Activated CD8-positive, alpha-beta T cell treated with anti-CD3 and anti-CD28 coated beads, Interleukin-2, amount 10 ng/mL, durations not matched to agents 7 days and 5 days (primary cell): ENCODE measurements at regions not wholly inside any gene's neighbourhood (a gene's known extent, or its start where the extent isn't known, plus 50 kb on each side); places are given as distances from the start of the nearest gene placed in this dataset.

Experiments
- ATAC-seq: fragments of 150-1000 bp; cut with Tn5 transposase; one replicate; pipeline ENCODE4 v1.10.0; 2021; ENCODE audit warnings: moderate library complexity
- CTCF ChIA-PET: fragments of 350-600 bp; sonication (Branson Sonifier 250); formaldehyde crosslinking; loops from one replicate; lab custom pipeline; 2021; ENCODE audit warnings: antibody characterized with exemption; lab: Charles Lee
- POLR2A ChIA-PET: fragments of 350-600 bp; sonication (Branson Sonifier 250); formaldehyde crosslinking; loops from one replicate; lab custom pipeline; 2021; ENCODE audit warnings: antibody characterized with exemption; lab: Charles Lee
- DNase-seq: peaks from one replicate; pipeline ENCODE4 v3.0.0-alpha.2; 2020
- H3K27ac Mint-ChIP-seq: one replicate; pipeline ENCODE4 v1.8.0; 2021; ENCODE audit warnings: mild to moderate bottlenecking, mixed read lengths
- H3K27me3 Mint-ChIP-seq: one replicate; pipeline ENCODE4 v1.8.0; 2021; ENCODE audit warnings: low read depth, mixed read lengths
- H3K36me3 Mint-ChIP-seq: one replicate; pipeline ENCODE4 v1.8.0; 2021; ENCODE audit warnings: low read depth, mixed read lengths
- H3K4me1 Mint-ChIP-seq: one replicate; pipeline ENCODE4 v1.8.0; 2021; ENCODE audit warnings: low read depth, mixed read lengths
- H3K4me3 Mint-ChIP-seq: one replicate; pipeline ENCODE4 v1.8.0; 2021; ENCODE audit warnings: mild to moderate bottlenecking, mixed read lengths
- H3K9me3 Mint-ChIP-seq: one replicate; pipeline ENCODE4 v1.8.0; 2022; ENCODE audit warnings: mixed read lengths; ENCODE audit not compliant: insufficient read depth

- DNase-seq (no peak), ATAC-seq (no peak)
- H3K36me3 Mint-ChIP-seq, result no peaks in the 10 kb centered on the region
- no peak overlapping the region for H3K4me3 Mint-ChIP-seq
- H3K27ac Mint-ChIP-seq, result no peak overlapping the region
- no peaks in the 10 kb centered on the region for H3K4me1 Mint-ChIP-seq
- H3K27me3 Mint-ChIP-seq, result peaks cover 12% of the 10 kb centered on the region
- ChIA-PET CTCF (no interaction called here), POLR2A (no interaction called here)
- H3K9me3 Mint-ChIP-seq, result no peaks in the 10 kb centered on the region
Observed at GRCh38 chr21:35410123-35410522, 361.0 kb upstream of the RUNX1 start.

DNA sequence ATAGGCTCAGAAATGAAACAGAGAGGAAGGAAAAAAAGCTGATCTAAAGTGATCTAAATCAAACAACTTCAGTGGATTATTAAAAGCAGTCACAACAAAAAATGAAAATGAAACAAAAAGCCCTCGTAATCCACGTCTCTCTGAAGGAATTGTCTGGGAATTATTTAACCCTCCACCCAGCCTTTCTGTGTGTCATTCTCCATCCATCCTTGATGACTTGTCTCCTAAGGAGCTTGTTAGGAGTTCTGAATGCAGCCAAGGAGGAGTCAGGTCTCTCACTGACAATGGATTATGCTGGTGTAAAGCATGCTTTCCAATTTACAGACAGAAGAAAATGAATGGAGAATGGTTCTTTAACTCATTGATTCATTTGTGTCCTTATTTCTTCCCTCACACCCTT, 359.3 kb upstream of the RUNX1 start:
- Mint-ChIP-seq H3K4me3 (no peak overlapping the region), H3K27ac (no peak overlapping the region)
- CTCF ChIA-PET, result no interaction called here

DNA sequence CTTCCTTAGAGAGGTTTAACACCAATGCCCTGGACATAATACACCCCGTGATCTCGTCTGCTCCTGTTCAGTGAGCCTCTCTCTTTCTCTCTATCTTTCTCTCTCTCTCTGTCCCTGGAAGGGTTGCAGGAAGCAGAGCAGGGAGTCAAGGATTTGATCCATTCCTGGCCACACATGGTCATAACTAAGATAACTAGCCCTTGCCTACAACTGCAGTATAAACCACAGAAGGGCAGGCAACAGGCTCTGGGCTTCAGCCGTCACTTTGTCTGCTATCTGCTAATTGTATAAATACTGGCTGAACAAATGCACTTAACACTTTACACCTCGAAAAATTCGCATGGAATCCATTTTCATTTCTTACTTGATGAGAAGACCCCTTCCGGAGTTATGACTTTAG, 357.5 kb upstream of the RUNX1 start:
- H3K4me3 Mint-ChIP-seq, result no peak overlapping the region
- peaks cover 4% of the 10 kb centered on the region for H3K27me3 Mint-ChIP-seq
- no peak overlapping the region for H3K27ac Mint-ChIP-seq
- no peaks in the 10 kb centered on the region for H3K4me1 Mint-ChIP-seq
- no peak for ATAC-seq
- no peak for DNase-seq
- POLR2A ChIA-PET, result no interaction called here
- CTCF ChIA-PET, result no interaction called here
- no peaks in the 10 kb centered on the region for H3K9me3 Mint-ChIP-seq
- H3K36me3 Mint-ChIP-seq, result no peaks in the 10 kb centered on the region

More for the DNA sequence above, 359.3 kb upstream of the RUNX1 start:
- Mint-ChIP-seq H3K27me3 (peaks cover 2% of the 10 kb centered on the region), H3K9me3 (no peaks in the 10 kb centered on the region), H3K36me3 (no peaks in the 10 kb centered on the region), H3K4me1 (no peaks in the 10 kb centered on the region)
- DNase-seq (no peak), ATAC-seq (no peak)
- POLR2A ChIA-PET, result no interaction called here

DNA sequence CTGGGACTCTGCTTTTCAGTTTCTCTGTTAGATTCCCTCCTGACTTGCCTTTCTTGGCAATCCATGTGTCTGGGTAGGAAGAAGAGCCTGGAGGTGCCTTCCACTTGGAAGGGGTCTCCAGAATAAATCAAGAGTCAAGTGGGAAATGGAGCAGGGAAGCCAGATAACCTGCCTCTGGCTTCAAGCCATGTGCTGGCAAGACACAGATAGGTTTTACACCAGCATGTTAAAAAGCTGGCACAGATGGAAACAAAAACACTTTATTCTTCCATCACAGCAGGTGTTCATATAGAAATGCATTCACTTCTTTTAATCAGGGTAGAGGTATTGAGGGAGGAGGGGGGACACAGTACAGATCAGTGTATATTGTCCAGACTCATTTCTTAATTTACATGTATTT, 356.9 kb upstream of the RUNX1 start:
- no peak overlapping the region for H3K27ac Mint-ChIP-seq
- peaks cover 7% of the 10 kb centered on the region for H3K27me3 Mint-ChIP-seq
- no peaks in the 10 kb centered on the region for H3K4me1 Mint-ChIP-seq
- no peaks in the 10 kb centered on the region for H3K36me3 Mint-ChIP-seq
- CTCF ChIA-PET, result interaction anchor here (0.8 kb wide), 1 partner anchor 661 kb away, joined by 3 read pairs; no protein-coding TSS in a partner anchor
- POLR2A ChIA-PET, result no interaction called here
- ATAC-seq (no peak), DNase-seq (no peak)
- H3K9me3 Mint-ChIP-seq, result no peaks in the 10 kb centered on the region
- H3K4me3 Mint-ChIP-seq, result no peak overlapping the region

- Mint-ChIP-seq H3K4me1 (peaks cover 4% of the 10 kb centered on the region), H3K27ac (no peak overlapping the region), H3K9me3 (no peaks in the 10 kb centered on the region), H3K27me3 (peaks cover 7% of the 10 kb centered on the region), H3K36me3 (no peaks in the 10 kb centered on the region), H3K4me3 (no peak overlapping the region)
- CTCF ChIA-PET, result no interaction called here
- POLR2A ChIA-PET, result no interaction called here
- no peak for DNase-seq
- no peak for ATAC-seq
Observed at GRCh38 chr21:35404247-35404646, 355.1 kb upstream of the RUNX1 start.

GRCh38 chr21:35402061-35402460, 353.0 kb upstream of the RUNX1 start:
- ATAC-seq (no peak), DNase-seq (no peak)
- no peaks in the 10 kb centered on the region for H3K9me3 Mint-ChIP-seq
- H3K27ac Mint-ChIP-seq, result no peak overlapping the region
- H3K4me3 Mint-ChIP-seq, result no peak overlapping the region
- ChIA-PET POLR2A (no interaction called here), CTCF (interaction anchor here (1.3 to 4.4 kb wide), 5 partner anchors 350 to 656 kb away, joined by 3 to 31 read pairs (median 23); no protein-coding TSS in a partner anchor)
- no peaks in the 10 kb centered on the region for H3K36me3 Mint-ChIP-seq
- H3K4me1 Mint-ChIP-seq, result peaks cover 4% of the 10 kb centered on the region
- H3K27me3 Mint-ChIP-seq, result peaks cover 9% of the 10 kb centered on the region

GRCh38 chr21:35401476-35401875, 352.4 kb upstream of the RUNX1 start:
- H3K27me3 Mint-ChIP-seq, result peaks cover 9% of the 10 kb centered on the region
- no peak overlapping the region for H3K27ac Mint-ChIP-seq

GRCh38 chr21:35400233-35400939, 351.3 kb upstream of the RUNX1 start:
- Mint-ChIP-seq H3K9me3 (no peaks in the 10 kb centered on the region), H3K4me3 (no peak overlapping the region), H3K27me3 (peaks cover 9% of the 10 kb centered on the region), H3K27ac (no peak overlapping the region), H3K4me1 (peaks cover 4% of the 10 kb centered on the region), H3K36me3 (no peaks in the 10 kb centered on the region)
- ATAC-seq (peak; percentile 81), DNase-seq (peak; percentile 58)
- POLR2A ChIA-PET, result no interaction called here
- CTCF ChIA-PET, result interaction anchor here (0.7 to 4.4 kb wide), 27 partner anchors 11 to 708 kb away, joined by 3 to 31 read pairs (median 4); partner anchors contain the start of gene RUNX1

More at GRCh38 chr21:35401476-35401875, 352.4 kb upstream of the RUNX1 start:
- CTCF ChIA-PET, result interaction anchor here (0.6 to 4.4 kb wide), 19 partner anchors 9 to 709 kb away, joined by 3 to 31 read pairs (median 4); partner anchors contain the start of gene RUNX1
- no peaks in the 10 kb centered on the region for H3K36me3 Mint-ChIP-seq
- H3K9me3 Mint-ChIP-seq, result no peaks in the 10 kb centered on the region
- POLR2A ChIA-PET, result no interaction called here
- no peak for DNase-seq
- H3K4me3 Mint-ChIP-seq, result no peak overlapping the region
- H3K4me1 Mint-ChIP-seq, result peaks cover 4% of the 10 kb centered on the region
- ATAC-seq, result no peak

GRCh38 chr21:35399706-35400105, 350.6 kb upstream of the RUNX1 start:
- Mint-ChIP-seq H3K27ac (no peak overlapping the region), H3K9me3 (no peaks in the 10 kb centered on the region), H3K36me3 (no peaks in the 10 kb centered on the region), H3K4me3 (no peak overlapping the region), H3K4me1 (peaks cover 7% of the 10 kb centered on the region), H3K27me3 (peaks cover 7% of the 10 kb centered on the region)
- ChIA-PET POLR2A (no interaction called here), CTCF (interaction anchor here (0.7 to 4.4 kb wide), 23 partner anchors 10 to 707 kb away, joined by 3 to 31 read pairs (median 4); partner anchors contain the start of gene RUNX1)
- ATAC-seq (no peak), DNase-seq (no peak)

DNA sequence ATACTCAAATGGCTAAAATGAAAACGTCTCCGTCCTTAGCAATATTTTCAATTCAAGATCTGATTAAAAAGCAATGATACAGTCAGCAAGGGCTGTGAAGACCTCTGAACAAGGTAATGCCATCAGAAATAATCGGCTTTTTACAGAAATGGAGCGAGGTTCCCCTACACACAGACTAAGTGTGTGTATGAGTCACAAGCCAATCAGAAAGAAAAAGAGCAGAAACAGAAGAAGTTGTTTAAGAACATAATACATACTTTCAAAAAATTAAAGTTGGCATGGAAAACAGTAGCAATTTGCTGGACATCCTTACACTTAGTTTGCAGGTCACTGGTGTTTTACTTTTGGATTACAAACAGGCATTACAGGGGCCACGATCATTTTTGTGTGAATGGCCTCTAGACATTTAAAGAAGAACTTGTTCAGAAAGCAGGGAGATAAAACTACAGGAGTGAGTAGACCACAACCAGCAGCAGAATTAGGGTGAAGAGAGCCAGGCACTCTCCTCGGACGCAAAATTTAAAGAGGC, 350.0 kb upstream of the RUNX1 start:
- Mint-ChIP-seq H3K36me3 (no peaks in the 10 kb centered on the region), H3K4me3 (no peak overlapping the region), H3K9me3 (no peaks in the 10 kb centered on the region), H3K4me1 (peaks cover 8% of the 10 kb centered on the region), H3K27me3 (peaks cover 7% of the 10 kb centered on the region), H3K27ac (no peak overlapping the region)
- ChIA-PET CTCF (interaction anchor here (0.6 to 4.4 kb wide), 12 partner anchors 18 to 707 kb away, joined by 3 to 31 read pairs (median 6); no protein-coding TSS in a partner anchor), POLR2A (no interaction called here)
- DNase-seq, result no peak
- no peak for ATAC-seq

- ChIA-PET CTCF (interaction anchor here (0.6 to 4.4 kb wide), 4 partner anchors 218 to 706 kb away, joined by 3 to 28 read pairs (median 13); no protein-coding TSS in a partner anchor), POLR2A (interaction anchor here (0.6 kb wide), 1 partner anchor 170 kb away, joined by 3 read pairs; no protein-coding TSS in a partner anchor)
- no peak for DNase-seq
- Mint-ChIP-seq H3K9me3 (no peaks in the 10 kb centered on the region), H3K4me3 (no peak overlapping the region), H3K27ac (no peak overlapping the region), H3K27me3 (peaks cover 7% of the 10 kb centered on the region), H3K36me3 (no peaks in the 10 kb centered on the region), H3K4me1 (peaks cover 8% of the 10 kb centered on the region)
- no peak for ATAC-seq
Observed at GRCh38 chr21:35398346-35398982, 349.4 kb upstream of the RUNX1 start.
